GM18498 (cell line): ENCODE measurements at regions not wholly inside any gene's neighbourhood (a gene's known extent, or its start where the extent isn't known, plus 50 kb on each side); places are given as distances from the start of the nearest gene placed in this dataset.
"Not testable (repeated sequence)": the region's sequence is repeated elsewhere in the genome, so short reads cannot be mapped to it uniquely, and the experiment has no call there.

Source experiments
- ATAC-seq: cut with Tn5 transposase; IDR thresholded peaks from one replicate; pipeline ENCODE4 v1.9.1; 2021; ENCODE audit warnings: mild to moderate bottlenecking, moderate library complexity; ENCODE audit not compliant: unreplicated experiment

- ATAC-seq = no peak
Measured at GRCh38 chr14:106651016-106651415, 1124.6 kb downstream of the TMEM121 start.

- no peak for ATAC-seq
Measured at GRCh38 chr14:106652494-106652893, 1126.1 kb downstream of the TMEM121 start.

GRCh38 chr14:106657460-106657859 is 1131.1 kb downstream of the TMEM121 start:
- ATAC-seq = no peak

- not testable (repeated sequence) for ATAC-seq
Measured at GRCh38 chr14:106658066-106658860, 1131.9 kb downstream of the TMEM121 start.

GRCh38 chr14:106661561-106661960 is 1135.2 kb downstream of the TMEM121 start:
- ATAC-seq = not testable (repeated sequence)

- ATAC-seq = no peak
Measured at GRCh38 chr14:106662936-106663550, 1136.7 kb downstream of the TMEM121 start.

- ATAC-seq = not testable (repeated sequence)
Measured at GRCh38 chr14:106663805-106664410, 1137.5 kb downstream of the TMEM121 start.

- ATAC-seq = no peak
Measured at GRCh38 chr14:106665814-106666213, 1139.4 kb downstream of the TMEM121 start.

- no peak for ATAC-seq
Measured at GRCh38 chr14:106666341-106666740, 1140.0 kb downstream of the TMEM121 start.

GRCh38 chr14:106670011-106670410 is 1143.6 kb downstream of the TMEM121 start:
- ATAC-seq = no peak

GRCh38 chr14:106674093-106674492 is 1147.7 kb downstream of the TMEM121 start:
- not testable (repeated sequence) for ATAC-seq

GRCh38 chr14:106674509-106675125 is 1148.2 kb downstream of the TMEM121 start:
- ATAC-seq = not testable (repeated sequence)

GRCh38 chr14:106675716-106676115 is 1149.3 kb downstream of the TMEM121 start:
- not testable (repeated sequence) for ATAC-seq

- no peak for ATAC-seq
Measured at GRCh38 chr14:106679776-106680175, 1153.4 kb downstream of the TMEM121 start.

GRCh38 chr14:106681161-106681560 is 1154.8 kb downstream of the TMEM121 start:
- ATAC-seq = no peak

GRCh38 chr14:106681568-106681967 is 1155.2 kb downstream of the TMEM121 start:
- ATAC-seq = no peak

- ATAC-seq = no peak
Measured at GRCh38 chr14:106683631-106684030, 1157.2 kb downstream of the TMEM121 start.

GRCh38 chr14:106686533-106686932 is 1160.2 kb downstream of the TMEM121 start:
- no peak for ATAC-seq

- no peak for ATAC-seq
Measured at GRCh38 chr14:106690333-106690891, 1164.0 kb downstream of the TMEM121 start.

GRCh38 chr14:106691601-106692291 is 1165.4 kb downstream of the TMEM121 start:
- ATAC-seq = peak; percentile 73
